HG02973 (cell line): ENCODE measurements at regions not wholly inside any gene's neighbourhood (a gene's known extent, or its start where the extent isn't known, plus 50 kb on each side); places are given as distances from the start of the nearest gene placed in this dataset.

Experiments used
- ATAC-seq: cut with Tn5 transposase; IDR thresholded peaks from one replicate; pipeline ENCODE4 v1.9.1; 2021; ENCODE audit warnings: moderate library complexity; ENCODE audit not compliant: unreplicated experiment

- no peak for ATAC-seq
Observed at GRCh38 chr5:173740400-173740799, 124.0 kb upstream of the BOD1 start.

- no peak for ATAC-seq
Observed at GRCh38 chr5:173741087-173741486, 124.6 kb upstream of the BOD1 start.

- ATAC-seq, result peak; percentile 13
Observed at GRCh38 chr5:173741729-173742431, 125.4 kb upstream of the BOD1 start.

GRCh38 chr5:173742432-173742816 is 126.0 kb upstream of the BOD1 start:
- ATAC-seq, result peak; percentile 70

- ATAC-seq, result peak; percentile 39
Observed at GRCh38 chr5:173743641-173744343, 127.3 kb upstream of the BOD1 start.

GRCh38 chr5:173744551-173744950 is 128.1 kb upstream of the BOD1 start:
- ATAC-seq, result no peak

GRCh38 chr5:173745123-173745522 is 128.7 kb upstream of the BOD1 start:
- ATAC-seq, result no peak

GRCh38 chr5:173745557-173745956 is 129.1 kb upstream of the BOD1 start:
- no peak for ATAC-seq

GRCh38 chr5:173746047-173746646 is 129.7 kb upstream of the BOD1 start:
- ATAC-seq, result no peak

GRCh38 chr5:173747876-173748275 is 131.4 kb upstream of the BOD1 start:
- ATAC-seq, result no peak

GRCh38 chr5:173750538-173751265 is 134.3 kb upstream of the BOD1 start:
- ATAC-seq, result no peak

GRCh38 chr5:173751266-173751600 is 134.8 kb upstream of the BOD1 start:
- no peak for ATAC-seq

GRCh38 chr5:173752653-173753052 is 135.5 kb upstream of the CPEB4 start:
- ATAC-seq, result no peak

GRCh38 chr5:173753307-173754168 is 134.6 kb upstream of the CPEB4 start:
- no peak for ATAC-seq

GRCh38 chr5:173755319-173755718 is 132.8 kb upstream of the CPEB4 start:
- no peak for ATAC-seq

- ATAC-seq, result no peak
Observed at GRCh38 chr5:173757403-173758209, 130.5 kb upstream of the CPEB4 start.

GRCh38 chr5:173758676-173759075 is 129.5 kb upstream of the CPEB4 start:
- ATAC-seq, result no peak

- ATAC-seq, result no peak
Observed at GRCh38 chr5:173759691-173760090, 128.5 kb upstream of the CPEB4 start.

- ATAC-seq, result no peak
Observed at GRCh38 chr5:173760461-173761177, 127.5 kb upstream of the CPEB4 start.
